Esophagus squamous epithelium (tissue), 4 donors: ENCODE measurements at regions not wholly inside any gene's neighbourhood (a gene's known extent, or its start where the extent isn't known, plus 50 kb on each side); places are given as distances from the start of the nearest gene placed in this dataset.

Experiments
- CTCF ChIP-seq, 6 experiments: fragments of 450-650 bp in 4 of 6; fragments of 200-600 bp in 2 of 6; sonication (generic) in 2 of 6; IDR thresholded peaks; one replicate each; pipeline ENCODE4 v1.5.1; 2016 to 2019; ENCODE audit warnings: antibody characterized with exemption in 6 of 6, mild to moderate bottlenecking in 4 of 6, moderate library complexity in 4 of 6
- POLR2A ChIP-seq, 4 donors: fragments of 450-650 bp; IDR thresholded peaks; one replicate each; pipeline ENCODE4 v1.6.1; 2017; ENCODE audit warnings: antibody characterized with exemption in 4 of 4, mild to moderate bottlenecking in 4 of 4, moderate library complexity in 3 of 4

GRCh38 chrX:129092242-129092641, 431.0 kb downstream of the SMARCA1 start:
- no peak for TF ChIP-seq POLR2A (IDR thresholded peaks at IDR 0.05)
- TF ChIP-seq CTCF (IDR thresholded peaks at IDR 0.05), result no peak
